HG03097 (cell line): ENCODE measurements at regions not wholly inside any gene's neighbourhood (a gene's known extent, or its start where the extent isn't known, plus 50 kb on each side); places are given as distances from the start of the nearest gene placed in this dataset.

Source experiments
- ATAC-seq: cut with Tn5 transposase; IDR thresholded peaks from one replicate; pipeline ENCODE4 v1.9.1; 2021; ENCODE audit not compliant: unreplicated experiment, low FRiP score

- no peak for ATAC-seq
Measured at GRCh38 chr2:140064243-140064642, 1284.1 kb upstream of the NXPH2 start.

- no peak for ATAC-seq
Measured at GRCh38 chr2:140063356-140063755, 1283.2 kb upstream of the NXPH2 start.

- no peak for ATAC-seq
Measured at GRCh38 chr2:140061240-140061639, 1281.0 kb upstream of the NXPH2 start.

GRCh38 chr2:140057928-140058327, 1277.7 kb upstream of the NXPH2 start:
- ATAC-seq: no peak

- no peak for ATAC-seq
Measured at GRCh38 chr2:140041811-140042210, 1261.6 kb upstream of the NXPH2 start.

GRCh38 chr2:140041239-140041638, 1261.0 kb upstream of the NXPH2 start:
- ATAC-seq: no peak

GRCh38 chr2:140033638-140034037, 1253.4 kb upstream of the NXPH2 start:
- no peak for ATAC-seq

GRCh38 chr2:140027966-140028365, 1247.8 kb upstream of the NXPH2 start:
- ATAC-seq: no peak

- ATAC-seq: no peak
Measured at GRCh38 chr2:140027320-140027719, 1247.1 kb upstream of the NXPH2 start.

GRCh38 chr2:140023291-140023690, 1243.1 kb upstream of the NXPH2 start:
- ATAC-seq: no peak

GRCh38 chr2:140018541-140018940, 1238.4 kb upstream of the NXPH2 start:
- ATAC-seq: no peak

- ATAC-seq: no peak
Measured at GRCh38 chr2:140014204-140014546, 1234.0 kb upstream of the NXPH2 start.

GRCh38 chr2:140013545-140014203, 1233.5 kb upstream of the NXPH2 start:
- ATAC-seq: no peak

- ATAC-seq: no peak
Measured at GRCh38 chr2:140011287-140011686, 1231.1 kb upstream of the NXPH2 start.

GRCh38 chr2:140002110-140002509, 1221.9 kb upstream of the NXPH2 start:
- no peak for ATAC-seq

GRCh38 chr2:139992711-139993345, 1212.6 kb upstream of the NXPH2 start:
- no peak for ATAC-seq

- no peak for ATAC-seq
Measured at GRCh38 chr2:139992078-139992477, 1211.9 kb upstream of the NXPH2 start.

GRCh38 chr2:139990646-139991335, 1210.6 kb upstream of the NXPH2 start:
- no peak for ATAC-seq

- no peak for ATAC-seq
Measured at GRCh38 chr2:139969323-139969722, 1189.1 kb upstream of the NXPH2 start.

- ATAC-seq: no peak
Measured at GRCh38 chr2:139968588-139968987, 1188.4 kb upstream of the NXPH2 start.

GRCh38 chr2:139967665-139968064, 1187.5 kb upstream of the NXPH2 start:
- no peak for ATAC-seq
